PFSK-1 (cell line): ENCODE measurements at regions not wholly inside any gene's neighbourhood (a gene's known extent, or its start where the extent isn't known, plus 50 kb on each side); places are given as distances from the start of the nearest gene placed in this dataset.

Experiments
- POLR2AphosphoS5 ChIP-seq: IDR thresholded peaks from 2 replicates; pipeline ENCODE4 v1.6.1; 2012; ENCODE audit warnings: low read depth, mild to moderate bottlenecking, control low read depth, low read length, moderate library complexity
- TF ChIP-seq, protein P1 (sequence below), 2 experiments: IDR thresholded peaks; 2 replicates each; pipeline versions ENCODE4 v1.6.1 to v1.8.0; 2011 to 2012; ENCODE audit warnings: low read depth in 2 of 2, low read length in 2 of 2, control low read depth in 1 of 2, inconsistent platforms in 1 of 2, mild to moderate bottlenecking in 1 of 2, moderate library complexity in 1 of 2; ENCODE audit not compliant: insufficient read depth in 1 of 2

DNA sequence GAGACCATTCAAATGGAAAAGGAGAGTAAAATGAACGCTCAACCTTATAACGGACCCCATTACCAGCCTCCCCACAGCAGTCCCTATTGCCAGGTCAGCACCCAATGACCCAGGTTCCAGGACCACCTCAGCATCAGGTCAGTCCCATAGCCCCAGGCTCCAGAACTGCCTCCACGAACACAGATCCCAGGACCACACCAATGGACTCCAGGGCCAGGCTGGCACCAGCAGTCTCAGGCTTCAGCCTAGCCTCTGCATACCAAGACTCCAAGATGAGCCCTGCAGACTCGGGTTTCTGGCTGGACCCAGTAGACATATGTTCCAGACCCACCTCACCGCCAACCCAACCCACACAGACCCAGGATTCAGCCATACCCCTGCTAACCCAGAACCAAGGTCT, 625.0 kb upstream of the RGS18 start:
- TF ChIP-seq POLR2AphosphoS5, result no peak
- TF ChIP-seq, protein P1, sequence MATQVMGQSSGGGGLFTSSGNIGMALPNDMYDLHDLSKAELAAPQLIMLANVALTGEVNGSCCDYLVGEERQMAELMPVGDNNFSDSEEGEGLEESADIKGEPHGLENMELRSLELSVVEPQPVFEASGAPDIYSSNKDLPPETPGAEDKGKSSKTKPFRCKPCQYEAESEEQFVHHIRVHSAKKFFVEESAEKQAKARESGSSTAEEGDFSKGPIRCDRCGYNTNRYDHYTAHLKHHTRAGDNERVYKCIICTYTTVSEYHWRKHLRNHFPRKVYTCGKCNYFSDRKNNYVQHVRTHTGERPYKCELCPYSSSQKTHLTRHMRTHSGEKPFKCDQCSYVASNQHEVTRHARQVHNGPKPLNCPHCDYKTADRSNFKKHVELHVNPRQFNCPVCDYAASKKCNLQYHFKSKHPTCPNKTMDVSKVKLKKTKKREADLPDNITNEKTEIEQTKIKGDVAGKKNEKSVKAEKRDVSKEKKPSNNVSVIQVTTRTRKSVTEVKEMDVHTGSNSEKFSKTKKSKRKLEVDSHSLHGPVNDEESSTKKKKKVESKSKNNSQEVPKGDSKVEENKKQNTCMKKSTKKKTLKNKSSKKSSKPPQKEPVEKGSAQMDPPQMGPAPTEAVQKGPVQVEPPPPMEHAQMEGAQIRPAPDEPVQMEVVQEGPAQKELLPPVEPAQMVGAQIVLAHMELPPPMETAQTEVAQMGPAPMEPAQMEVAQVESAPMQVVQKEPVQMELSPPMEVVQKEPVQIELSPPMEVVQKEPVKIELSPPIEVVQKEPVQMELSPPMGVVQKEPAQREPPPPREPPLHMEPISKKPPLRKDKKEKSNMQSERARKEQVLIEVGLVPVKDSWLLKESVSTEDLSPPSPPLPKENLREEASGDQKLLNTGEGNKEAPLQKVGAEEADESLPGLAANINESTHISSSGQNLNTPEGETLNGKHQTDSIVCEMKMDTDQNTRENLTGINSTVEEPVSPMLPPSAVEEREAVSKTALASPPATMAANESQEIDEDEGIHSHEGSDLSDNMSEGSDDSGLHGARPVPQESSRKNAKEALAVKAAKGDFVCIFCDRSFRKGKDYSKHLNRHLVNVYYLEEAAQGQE (IDR thresholded peaks at IDR 0.05; ENCODE audit: insufficient read depth in 1 of 2, low read depth in 2 of 2, low read length in 2 of 2), result no peak
